A549 (cell line): ENCODE measurements at regions not wholly inside any gene's neighbourhood (a gene's known extent, or its start where the extent isn't known, plus 50 kb on each side); places are given as distances from the start of the nearest gene placed in this dataset.

Experiments used
- CHD2 ChIP-seq: fragments of 150-350 bp; IDR thresholded peaks from 2 replicates; pipeline ENCODE4 v1.6.1; 2014; ENCODE audit warnings: low read length; ENCODE audit not compliant: partially characterized antibody
- CTCF ChIP-seq: fragments of >200 bp; sonication (Bioruptor Twin); formaldehyde crosslinking; IDR thresholded peaks from 3 replicates; pipeline ENCODE4 v1.5.1; 2016
- ESRRA ChIP-seq: fragments of 150-350 bp; IDR thresholded peaks from 2 replicates; pipeline ENCODE4 v1.6.1; 2014; ENCODE audit warnings: mild to moderate bottlenecking, low read length, borderline replicate concordance
- HES2 ChIP-seq: fragments of >200 bp; sonication (Bioruptor Twin); formaldehyde crosslinking; IDR thresholded peaks from 2 replicates; pipeline ENCODE4 v1.6.1; 2016
- HMGXB4 ChIP-seq: fragments of 250-450 bp; sonication (Bioruptor Pico); IDR thresholded peaks from 2 replicates; pipeline ENCODE4 v1.5.0; 2021; ENCODE audit warnings: mild to moderate bottlenecking, moderate library complexity, borderline replicate concordance
- JUN ChIP-seq, 2 experiments: fragments of >200 bp; sonication (Bioruptor Twin); formaldehyde crosslinking; IDR thresholded peaks; 2 replicates in 1 of 2; 3 replicates in 1 of 2; pipeline ENCODE4 v1.6.1; 2016 to 2017
- JUNB ChIP-seq: fragments of >200 bp; sonication (Bioruptor Twin); formaldehyde crosslinking; IDR thresholded peaks from 2 replicates; pipeline ENCODE4 v1.6.1; 2016
- KDM1A ChIP-seq: fragments of 200-600 bp; sonication (generic); IDR thresholded peaks from 2 replicates; pipeline ENCODE4 v1.6.1; 2016; ENCODE audit warnings: low read depth, mild to moderate bottlenecking
- KDM5A ChIP-seq: fragments of 200-600 bp; sonication (generic); IDR thresholded peaks from 2 replicates; pipeline ENCODE4 v1.6.1; 2016; ENCODE audit warnings: antibody characterized with exemption, mild to moderate bottlenecking
- POLR2A ChIP-seq: IDR thresholded peaks from 2 replicates; pipeline ENCODE4 v1.6.1; 2012; ENCODE audit warnings: mild to moderate bottlenecking, low read length
- RAD21 ChIP-seq, 2 experiments: fragments of >200 bp in 1 of 2; sonication (Bioruptor Twin) in 1 of 2; formaldehyde crosslinking in 1 of 2; IDR thresholded peaks in 1 of 2; conservative IDR thresholded peaks in 1 of 2; 2 replicates in 1 of 2; 3 replicates in 1 of 2; pipeline ENCODE4 v1.6.1; 2012 to 2018; ENCODE audit warnings: inconsistent platforms in 1 of 2
- REST ChIP-seq: fragments of 200-600 bp; sonication (generic); IDR thresholded peaks from 2 replicates; pipeline ENCODE4 v1.6.1; 2016; ENCODE audit warnings: antibody characterized with exemption, mild to moderate bottlenecking, moderate library complexity
- SREBF2 ChIP-seq: fragments of 450-650 bp; IDR thresholded peaks from 2 replicates; pipeline ENCODE4 v1.6.1; 2014; ENCODE audit warnings: mild to moderate bottlenecking, moderate library complexity

- TF ChIP-seq POLR2A (no peak), CTCF (no peak), JUN (IDR thresholded peaks at IDR 0.05) (no peak), HMGXB4 (CRISPR knock-in tag) (no peak), JUNB (no peak), CHD2 (no peak), SREBF2 (no peak), HES2 (no peak), RAD21 (conservative IDR thresholded peaks at IDR 0.05 in 1 of 2, IDR thresholded peaks at IDR 0.05 in 1 of 2) (no peak), ESRRA (no peak), KDM1A (no peak), REST (no peak), KDM5A (no peak)
Measured at GRCh38 chr22:25332386-25332785, 112.9 kb downstream of the CRYBB2 start.
